SK-N-SH (cell line): ENCODE measurements at regions not wholly inside any gene's neighbourhood (a gene's known extent, or its start where the extent isn't known, plus 50 kb on each side); places are given as distances from the start of the nearest gene placed in this dataset.

ENCODE experiments used
- CTCF ChIA-PET: fragments of 300-600, 350-600 bp; formaldehyde crosslinking; extraction: SDS; loops from one replicate; lab custom pipeline; 2021; lab: Yijun Ruan, JAX
- POLR2A ChIA-PET: fragments of 350-600 bp; sonication (Branson Sonifier 250); formaldehyde crosslinking; extraction: SDS; loops from one replicate; lab custom pipeline; 2020; ENCODE audit warnings: antibody characterized with exemption, inconsistent platforms; lab: Yijun Ruan, JAX
- DNase-seq: peaks from one replicate; pipeline ENCODE4 v3.0.0; 2012
- H2AFZ ChIP-seq: fragments of 200-600 bp; sonication (generic); 2 replicates; pipeline ENCODE4 v1.8.1; 2016; ENCODE audit warnings: antibody characterized with exemption, mild to moderate bottlenecking, low read depth
- H3F3A ChIP-seq: fragments of 200-600 bp; sonication (generic); replicated peaks from 2 replicates; pipeline ENCODE3; 2016; ENCODE audit warnings: antibody characterized with exemption, mild to moderate bottlenecking; ENCODE audit not compliant: insufficient read depth
- H3K27ac ChIP-seq, 2 experiments: fragments of 200-500 bp in 1 of 2; fragments of 200-600 bp in 1 of 2; sonication (Bioruptor generic) in 1 of 2; sonication (generic), shearing (Covaris generic) in 1 of 2; 2 replicates each; pipeline versions ENCODE4 v1.5.1 to v1.6.1; 2014 to 2016; ENCODE audit warnings: low read depth in 2 of 2, inconsistent platforms in 1 of 2, low read length in 1 of 2, mild to moderate bottlenecking in 1 of 2, mixed read lengths in 1 of 2
- H3K27me3 ChIP-seq: fragments of 200-600 bp; sonication (generic), shearing (Covaris generic); 2 replicates; pipeline ENCODE4 v1.6.1; 2016; ENCODE audit warnings: mixed run types; ENCODE audit not compliant: insufficient read depth
- H3K36me3 ChIP-seq, 2 experiments: fragments of 200-500 bp in 1 of 2; fragments of 200-600 bp in 1 of 2; sonication (Bioruptor generic) in 1 of 2; sonication (generic) in 1 of 2; replicated peaks in 1 of 2; 2 replicates each; pipeline versions ENCODE3 to v1.5.1; 2014 to 2016; ENCODE audit warnings: low read length in 1 of 2, mild to moderate bottlenecking in 1 of 2; ENCODE audit not compliant: insufficient read depth in 2 of 2, control insufficient read depth in 1 of 2
- H3K4me1 ChIP-seq, 2 experiments: fragments of 200-500 bp in 1 of 2; fragments of 200-600 bp in 1 of 2; sonication (Bioruptor generic) in 1 of 2; sonication (generic), shearing (Covaris generic) in 1 of 2; 2 replicates each; pipeline versions ENCODE4 v1.5.1 to v1.6.1; 2014 to 2016; ENCODE audit warnings: low read depth in 1 of 2, low read length in 1 of 2, mixed run types in 1 of 2; ENCODE audit not compliant: insufficient read depth in 2 of 2, control insufficient read depth in 1 of 2
- H3K4me2 ChIP-seq: fragments of 200-600 bp; sonication (generic), shearing (Covaris generic); 2 replicates; pipeline ENCODE4 v1.6.1; 2017; ENCODE audit warnings: mixed run types
- H3K4me3 ChIP-seq, 2 experiments: fragments of 200-500 bp in 1 of 2; fragments of 200-600 bp in 1 of 2; sonication (Bioruptor generic) in 1 of 2; sonication (generic), shearing (Covaris generic) in 1 of 2; 2 replicates each; pipeline versions ENCODE4 v1.5.1 to v1.8.1; 2014 to 2016; ENCODE audit warnings: low read depth in 2 of 2, inconsistent platforms in 1 of 2, low read length in 1 of 2, mild to moderate bottlenecking in 1 of 2, mixed read lengths in 1 of 2, moderate library complexity in 1 of 2
- H3K79me2 ChIP-seq: fragments of 200-600 bp; sonication (generic); 2 replicates; pipeline ENCODE4 v1.8.1; 2017; ENCODE audit warnings: mild to moderate bottlenecking; ENCODE audit not compliant: insufficient read depth
- H3K9ac ChIP-seq: fragments of 200-600 bp; sonication (generic); 2 replicates; pipeline ENCODE4 v1.6.1; 2017; ENCODE audit warnings: mixed run types
- H3K9me2 ChIP-seq: fragments of 200-600 bp; sonication (generic); 2 replicates; pipeline ENCODE4 v1.6.1; 2017; ENCODE audit warnings: mixed run types
- H3K9me3 ChIP-seq: fragments of 200-600 bp; sonication (generic); 2 replicates; pipeline ENCODE4 v1.6.1; 2017; ENCODE audit warnings: mixed run types, mild to moderate bottlenecking, moderate library complexity
- H4K20me1 ChIP-seq: fragments of 200-600 bp; sonication (generic); 2 replicates; pipeline ENCODE4 v1.6.1; 2017; ENCODE audit warnings: mild to moderate bottlenecking, mixed run types; ENCODE audit not compliant: insufficient read depth
- CHD2 ChIP-seq: fragments of 150-350 bp; IDR thresholded peaks from 2 replicates; pipeline ENCODE4 v1.6.1; 2018; ENCODE audit warnings: low read length; ENCODE audit not compliant: partially characterized antibody
- EP300 ChIP-seq, 2 experiments: IDR thresholded peaks; 2 replicates each; pipeline versions ENCODE4 v1.4.0 to v1.6.1; 2012; ENCODE audit warnings: borderline replicate concordance in 1 of 2, low read depth in 1 of 2, low read length in 1 of 2
- FOSL2 ChIP-seq: IDR thresholded peaks from 2 replicates; pipeline ENCODE4 v1.4.0; 2012; ENCODE audit warnings: low read depth, mild to moderate bottlenecking, moderate library complexity, borderline replicate concordance
- FOXM1 ChIP-seq: IDR thresholded peaks from 2 replicates; pipeline ENCODE4 v1.4.0; 2012; ENCODE audit warnings: low read depth, mild to moderate bottlenecking
- GABPA ChIP-seq: IDR thresholded peaks from 2 replicates; pipeline ENCODE4 v1.4.0; 2012; ENCODE audit warnings: low read depth, mild to moderate bottlenecking
- MXI1 ChIP-seq: IDR thresholded peaks from 2 replicates; pipeline ENCODE4 v1.6.1; 2012; ENCODE audit warnings: mild to moderate bottlenecking, low read depth, low read length, improper control_type of control experiment
- SIN3A ChIP-seq: IDR thresholded peaks from 2 replicates; pipeline ENCODE4 v1.6.1; 2012; ENCODE audit warnings: low read depth, mild to moderate bottlenecking, low read length, moderate library complexity, borderline replicate concordance
- SMC3 ChIP-seq: IDR thresholded peaks from 2 replicates; pipeline ENCODE4 v1.6.1; 2012; ENCODE audit warnings: low read depth, low read length, improper control_type of control experiment
- TAF1 ChIP-seq: IDR thresholded peaks from 2 replicates; pipeline ENCODE4 v1.6.1; 2012; ENCODE audit warnings: low read depth, mild to moderate bottlenecking, low read length, moderate library complexity, borderline replicate concordance
- WGBS: methylation state at CpG from one replicate; pipeline ENCODE4 v1.1.6; 2017; ENCODE audit warnings: low lambda C conversion rate; 5-methylcytosine and 5-hydroxymethylcytosine counted together
- TF ChIP-seq, protein P1 (sequence below): IDR thresholded peaks from 2 replicates; pipeline ENCODE4 v1.4.0; 2012; ENCODE audit warnings: low read depth, borderline replicate concordance
- TF ChIP-seq, protein P2 (sequence below): fragments of 150-350 bp; IDR thresholded peaks from 2 replicates; pipeline ENCODE4 v1.6.1; 2016; ENCODE audit warnings: mild to moderate bottlenecking, low read depth, low read length
- TF ChIP-seq, protein P3 (sequence below): IDR thresholded peaks from 2 replicates; pipeline ENCODE4; 2012
- TF ChIP-seq, protein P4 (sequence below): fragments of 200-600 bp; sonication (generic); IDR thresholded peaks from 2 replicates; pipeline ENCODE4 v1.6.1; 2017; ENCODE audit warnings: antibody characterized with exemption, mild to moderate bottlenecking, moderate library complexity

DNA sequence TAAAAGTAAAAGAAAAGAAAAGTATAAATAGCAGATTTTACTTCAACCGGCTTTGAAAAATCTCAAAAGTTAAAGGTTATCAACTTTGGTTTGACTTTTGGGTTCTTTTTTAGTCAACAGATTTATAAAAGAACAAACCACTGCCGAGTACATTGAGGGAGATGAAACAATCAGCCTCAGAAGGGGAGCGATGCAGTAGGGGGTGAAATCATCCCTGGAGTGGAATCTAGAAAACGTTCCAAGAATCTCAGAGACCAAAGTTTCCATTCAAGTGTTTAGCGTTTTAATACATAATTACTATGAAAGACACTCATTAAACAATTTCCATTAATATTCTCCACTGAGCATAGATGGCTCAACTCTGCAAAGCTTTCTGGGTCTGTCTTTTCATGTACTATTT lies 745.5 kb downstream of the NR2F2 start:
- ChIA-PET POLR2A (no interaction called here), CTCF (no interaction called here)
- no peak for TF ChIP-seq MXI1
- TF ChIP-seq CHD2: no peak
- TF ChIP-seq, protein P1, sequence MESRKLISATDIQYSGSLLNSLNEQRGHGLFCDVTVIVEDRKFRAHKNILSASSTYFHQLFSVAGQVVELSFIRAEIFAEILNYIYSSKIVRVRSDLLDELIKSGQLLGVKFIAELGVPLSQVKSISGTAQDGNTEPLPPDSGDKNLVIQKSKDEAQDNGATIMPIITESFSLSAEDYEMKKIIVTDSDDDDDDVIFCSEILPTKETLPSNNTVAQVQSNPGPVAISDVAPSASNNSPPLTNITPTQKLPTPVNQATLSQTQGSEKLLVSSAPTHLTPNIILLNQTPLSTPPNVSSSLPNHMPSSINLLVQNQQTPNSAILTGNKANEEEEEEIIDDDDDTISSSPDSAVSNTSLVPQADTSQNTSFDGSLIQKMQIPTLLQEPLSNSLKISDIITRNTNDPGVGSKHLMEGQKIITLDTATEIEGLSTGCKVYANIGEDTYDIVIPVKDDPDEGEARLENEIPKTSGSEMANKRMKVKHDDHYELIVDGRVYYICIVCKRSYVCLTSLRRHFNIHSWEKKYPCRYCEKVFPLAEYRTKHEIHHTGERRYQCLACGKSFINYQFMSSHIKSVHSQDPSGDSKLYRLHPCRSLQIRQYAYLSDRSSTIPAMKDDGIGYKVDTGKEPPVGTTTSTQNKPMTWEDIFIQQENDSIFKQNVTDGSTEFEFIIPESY: no peak
- TF ChIP-seq, protein P2, sequence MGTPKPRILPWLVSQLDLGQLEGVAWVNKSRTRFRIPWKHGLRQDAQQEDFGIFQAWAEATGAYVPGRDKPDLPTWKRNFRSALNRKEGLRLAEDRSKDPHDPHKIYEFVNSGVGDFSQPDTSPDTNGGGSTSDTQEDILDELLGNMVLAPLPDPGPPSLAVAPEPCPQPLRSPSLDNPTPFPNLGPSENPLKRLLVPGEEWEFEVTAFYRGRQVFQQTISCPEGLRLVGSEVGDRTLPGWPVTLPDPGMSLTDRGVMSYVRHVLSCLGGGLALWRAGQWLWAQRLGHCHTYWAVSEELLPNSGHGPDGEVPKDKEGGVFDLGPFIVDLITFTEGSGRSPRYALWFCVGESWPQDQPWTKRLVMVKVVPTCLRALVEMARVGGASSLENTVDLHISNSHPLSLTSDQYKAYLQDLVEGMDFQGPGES: no peak
- TF ChIP-seq, protein P3, sequence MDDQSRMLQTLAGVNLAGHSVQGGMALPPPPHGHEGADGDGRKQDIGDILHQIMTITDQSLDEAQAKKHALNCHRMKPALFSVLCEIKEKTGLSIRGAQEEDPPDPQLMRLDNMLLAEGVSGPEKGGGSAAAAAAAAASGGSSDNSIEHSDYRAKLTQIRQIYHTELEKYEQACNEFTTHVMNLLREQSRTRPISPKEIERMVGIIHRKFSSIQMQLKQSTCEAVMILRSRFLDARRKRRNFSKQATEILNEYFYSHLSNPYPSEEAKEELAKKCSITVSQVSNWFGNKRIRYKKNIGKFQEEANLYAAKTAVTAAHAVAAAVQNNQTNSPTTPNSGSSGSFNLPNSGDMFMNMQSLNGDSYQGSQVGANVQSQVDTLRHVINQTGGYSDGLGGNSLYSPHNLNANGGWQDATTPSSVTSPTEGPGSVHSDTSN: no peak
- TF ChIP-seq, protein P4, sequence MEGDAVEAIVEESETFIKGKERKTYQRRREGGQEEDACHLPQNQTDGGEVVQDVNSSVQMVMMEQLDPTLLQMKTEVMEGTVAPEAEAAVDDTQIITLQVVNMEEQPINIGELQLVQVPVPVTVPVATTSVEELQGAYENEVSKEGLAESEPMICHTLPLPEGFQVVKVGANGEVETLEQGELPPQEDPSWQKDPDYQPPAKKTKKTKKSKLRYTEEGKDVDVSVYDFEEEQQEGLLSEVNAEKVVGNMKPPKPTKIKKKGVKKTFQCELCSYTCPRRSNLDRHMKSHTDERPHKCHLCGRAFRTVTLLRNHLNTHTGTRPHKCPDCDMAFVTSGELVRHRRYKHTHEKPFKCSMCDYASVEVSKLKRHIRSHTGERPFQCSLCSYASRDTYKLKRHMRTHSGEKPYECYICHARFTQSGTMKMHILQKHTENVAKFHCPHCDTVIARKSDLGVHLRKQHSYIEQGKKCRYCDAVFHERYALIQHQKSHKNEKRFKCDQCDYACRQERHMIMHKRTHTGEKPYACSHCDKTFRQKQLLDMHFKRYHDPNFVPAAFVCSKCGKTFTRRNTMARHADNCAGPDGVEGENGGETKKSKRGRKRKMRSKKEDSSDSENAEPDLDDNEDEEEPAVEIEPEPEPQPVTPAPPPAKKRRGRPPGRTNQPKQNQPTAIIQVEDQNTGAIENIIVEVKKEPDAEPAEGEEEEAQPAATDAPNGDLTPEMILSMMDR: no peak
- TF ChIP-seq FOXM1: no peak
- TF ChIP-seq SMC3: no peak
- no peak for TF ChIP-seq EP300 (IDR thresholded peaks at IDR 0.05; ENCODE audit: borderline replicate concordance in 1 of 2, low read depth in 1 of 2, low read length in 1 of 2)
- TF ChIP-seq GABPA: no peak
- TF ChIP-seq FOSL2: no peak
- TF ChIP-seq SIN3A: no peak
- TF ChIP-seq TAF1: no peak
- Histone ChIP-seq H3K9me3 (no peaks in the 10 kb centered on the region), H4K20me1 (no peaks in the 10 kb centered on the region), H3K36me3 (no peaks in the 10 kb centered on the region), H3K27ac (no peak overlapping the region), H3F3A (no peaks in the 10 kb centered on the region), H3K4me1 (peaks cover 0 to 10% of the 10 kb centered on the region in 2 experiments; a peak in 1 of 4 replicates), H3K4me2 (no peak overlapping the region), H3K9ac (no peak overlapping the region), H3K9me2 (no peaks in the 10 kb centered on the region), H2AFZ (no peak overlapping the region), H3K79me2 (no peaks in the 10 kb centered on the region), H3K4me3 (no peak overlapping the region), H3K27me3 (no peaks in the 10 kb centered on the region)
- no peak for DNase-seq
- 3% methylated on average over 5 of the region's 5 CpGs for whole genome bisulfite sequencing
